Fibroblast of mammary gland (primary cell): ENCODE measurements at regions not wholly inside any gene's neighbourhood (a gene's known extent, or its start where the extent isn't known, plus 50 kb on each side); places are given as distances from the start of the nearest gene placed in this dataset.

Experiments used
- DNase-seq: peaks from one replicate; pipeline ENCODE4 v3.0.0-alpha.2; 2010; ENCODE audit warnings: low read depth
- H3K4me3 ChIP-seq: 2 replicates; pipeline ENCODE4 v1.5.1; 2011; ENCODE audit warnings: low read depth, mild to moderate bottlenecking, low read length, moderate library complexity; ENCODE audit not compliant: control insufficient read depth
- CTCF ChIP-seq: conservative IDR thresholded peaks from 2 replicates; pipeline ENCODE4 v1.5.1; 2011; ENCODE audit warnings: low read depth, low read length, inconsistent platforms; ENCODE audit not compliant: control insufficient read depth, insufficient read depth

- DNase-seq: no peak
- TF ChIP-seq CTCF: no peak
- no peak overlapping the region for H3K4me3 ChIP-seq
These were observed 50.4 kb upstream of the MTNR1B start for GRCh38 chr11:92919048-92919447.
